NB4 (cell line): ENCODE measurements at regions not wholly inside any gene's neighbourhood (a gene's known extent, or its start where the extent isn't known, plus 50 kb on each side); places are given as distances from the start of the nearest gene placed in this dataset.

Source experiments
- DNase-seq: peaks from one replicate; pipeline ENCODE4 v3.0.0; 2010; ENCODE audit warnings: low read depth
- H3K4me3 ChIP-seq: one replicate; pipeline ENCODE4 v1.5.1; 2011; ENCODE audit warnings: mild to moderate bottlenecking, low read depth, low read length, moderate library complexity
- CTCF ChIP-seq: IDR thresholded peaks from one replicate; pipeline ENCODE4 v1.5.1; 2012; ENCODE audit warnings: low read depth, low read length
- MYC ChIP-seq: IDR thresholded peaks from 2 replicates; pipeline ENCODE4 v1.6.1; 2011; ENCODE audit warnings: low read depth, low read length
- POLR2A ChIP-seq: IDR thresholded peaks from 2 replicates; pipeline ENCODE4 v1.6.1; 2011; ENCODE audit warnings: mild to moderate bottlenecking; ENCODE audit not compliant: insufficient read length; ENCODE audit errors: extremely low read depth
- TF ChIP-seq, protein P1 (sequence below): IDR thresholded peaks from 2 replicates; pipeline ENCODE4 v1.6.1; 2011; ENCODE audit warnings: low read depth, low read length

DNA sequence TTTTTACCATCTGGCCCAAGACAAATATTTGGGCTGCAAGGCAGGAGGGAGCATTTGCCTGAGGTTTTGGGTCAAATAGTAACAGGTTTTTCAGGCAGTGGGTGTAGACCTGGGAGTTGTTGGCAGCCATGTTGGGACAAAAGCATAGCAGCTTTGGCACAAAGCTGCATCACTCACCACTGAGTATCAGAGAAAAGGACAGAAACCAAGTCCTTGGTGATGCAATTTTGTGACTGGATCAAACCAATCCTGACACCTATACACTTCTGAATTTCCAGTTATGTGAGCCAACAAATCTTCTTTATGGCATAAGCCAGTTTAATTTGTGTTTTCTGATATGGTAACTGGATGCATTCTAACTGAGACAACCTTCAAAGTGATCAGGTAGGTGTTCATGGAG, 144.8 kb upstream of the KRR1 start:
- TF ChIP-seq, protein P1, sequence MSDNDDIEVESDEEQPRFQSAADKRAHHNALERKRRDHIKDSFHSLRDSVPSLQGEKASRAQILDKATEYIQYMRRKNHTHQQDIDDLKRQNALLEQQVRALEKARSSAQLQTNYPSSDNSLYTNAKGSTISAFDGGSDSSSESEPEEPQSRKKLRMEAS = no peak
- TF ChIP-seq POLR2A (no peak), MYC (no peak), CTCF (no peak)
- H3K4me3 ChIP-seq = no peak overlapping the region
- DNase-seq = no peak

DNA sequence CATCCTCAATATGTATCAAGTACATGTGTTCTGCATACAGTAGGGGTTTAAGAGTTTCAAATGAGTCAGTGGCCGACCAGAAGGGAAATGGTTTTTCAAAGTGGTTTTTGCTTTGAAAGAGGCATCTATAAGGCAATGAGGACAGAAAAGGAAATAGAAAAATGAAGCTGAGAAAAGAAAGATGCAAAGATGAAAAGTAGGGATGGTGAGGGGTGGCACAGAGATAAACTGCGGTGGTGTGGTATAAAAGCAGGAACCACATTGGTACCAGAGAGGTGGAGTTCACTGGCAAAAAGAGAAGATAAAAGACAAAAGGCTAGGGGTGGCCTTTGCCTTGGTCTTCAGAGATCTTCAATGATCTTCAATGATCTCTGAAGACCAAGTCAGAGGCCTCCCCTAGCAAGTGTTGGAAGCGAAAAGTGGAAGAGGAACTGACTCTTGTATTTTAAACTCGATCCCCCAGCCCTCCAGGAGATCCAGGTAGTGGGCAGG, 144.0 kb upstream of the KRR1 start:
- no peak for DNase-seq
- H3K4me3 ChIP-seq = no peak overlapping the region
- no peak for TF ChIP-seq CTCF
- TF ChIP-seq MYC = no peak
- no peak for TF ChIP-seq POLR2A
- TF ChIP-seq, protein P1 = no peak

DNA sequence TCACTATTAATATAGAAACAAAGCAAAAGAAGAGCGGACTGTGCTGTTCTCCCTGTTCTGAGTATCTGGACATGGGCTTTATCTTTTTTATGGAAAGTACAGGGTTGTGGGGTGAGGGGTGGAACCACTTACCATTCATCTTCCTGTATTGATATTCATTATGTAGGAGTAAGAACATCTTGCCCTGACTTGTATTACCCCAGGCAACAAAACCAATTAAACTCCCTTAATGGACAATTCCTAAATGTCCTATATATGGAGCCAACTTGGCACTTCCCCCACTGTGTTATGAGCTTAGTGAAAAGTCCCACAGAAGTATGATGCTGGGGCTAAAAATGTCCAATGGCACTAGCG, 139.9 kb upstream of the KRR1 start:
- TF ChIP-seq CTCF (no peak), POLR2A (no peak), MYC (no peak)
- TF ChIP-seq, protein P1 = no peak

GRCh38 chr12:75650595-75651341, 139.4 kb upstream of the KRR1 start:
- no peak overlapping the region for H3K4me3 ChIP-seq
- no peak for DNase-seq
- TF ChIP-seq POLR2A (no peak), MYC (no peak), CTCF (no peak)
- TF ChIP-seq, protein P1 = no peak

More for the DNA sequence above, 139.9 kb upstream of the KRR1 start:
- H3K4me3 ChIP-seq = no peak overlapping the region
- no peak for DNase-seq

GRCh38 chr12:75650100-75650499, 138.7 kb upstream of the KRR1 start:
- H3K4me3 ChIP-seq = no peak overlapping the region
- DNase-seq = no peak
- TF ChIP-seq MYC (no peak), CTCF (no peak), POLR2A (no peak)
- TF ChIP-seq, protein P1 = no peak

- H3K4me3 ChIP-seq = no peak overlapping the region
- TF ChIP-seq, protein P1 = no peak
- no peak for TF ChIP-seq MYC
- no peak for TF ChIP-seq CTCF
- TF ChIP-seq POLR2A = no peak
- no peak for DNase-seq
These were observed 137.4 kb upstream of the KRR1 start for GRCh38 chr12:75648856-75649255.
